ENCODE measurements at regions not wholly inside any gene's neighbourhood (a gene's known extent, or its start where the extent isn't known, plus 50 kb on each side); places are given as distances from the start of the nearest gene placed in this dataset.

DNA sequence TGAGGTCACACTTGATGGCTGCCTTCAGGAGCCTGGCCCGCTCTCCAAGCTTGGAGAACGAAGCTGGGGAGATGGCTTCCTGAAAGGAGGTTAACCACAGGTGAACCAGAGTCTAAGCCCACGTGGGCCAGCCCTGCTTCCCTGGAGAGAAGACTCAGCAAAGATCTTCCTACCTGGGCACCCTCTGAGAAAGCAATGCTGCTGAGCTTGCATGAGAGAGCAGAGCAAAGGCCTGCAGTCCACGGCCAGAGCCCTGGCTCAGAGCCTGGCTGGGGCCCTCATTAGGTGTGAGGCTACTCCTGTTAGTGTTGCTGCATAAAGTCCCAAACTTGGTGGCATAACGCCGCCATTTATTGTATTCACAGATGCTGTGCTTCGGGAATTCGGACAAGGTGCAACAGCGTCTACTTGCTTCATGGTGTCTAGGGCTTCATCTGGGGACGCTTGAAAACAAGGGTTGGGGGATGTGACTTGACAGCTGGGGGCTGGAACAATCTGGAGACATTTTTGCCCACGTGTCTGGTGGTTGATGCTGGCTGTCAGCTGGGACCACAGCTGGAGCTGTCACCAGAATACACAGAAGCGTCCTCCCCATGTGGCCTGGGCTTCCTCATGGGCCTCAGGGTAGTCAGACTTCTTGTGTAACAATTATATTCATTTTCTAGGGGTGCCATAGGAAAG, 87.9 kb upstream of the MEF2A start:
- TF ChIP-seq POLR2A (IDR thresholded peaks at IDR 0.05) (no peak), EP300 (IDR thresholded peaks at IDR 0.05) (no peak), POLR2AphosphoS5 (IDR thresholded peaks at IDR 0.05) (no peak)
- TF ChIP-seq, protein P1, sequence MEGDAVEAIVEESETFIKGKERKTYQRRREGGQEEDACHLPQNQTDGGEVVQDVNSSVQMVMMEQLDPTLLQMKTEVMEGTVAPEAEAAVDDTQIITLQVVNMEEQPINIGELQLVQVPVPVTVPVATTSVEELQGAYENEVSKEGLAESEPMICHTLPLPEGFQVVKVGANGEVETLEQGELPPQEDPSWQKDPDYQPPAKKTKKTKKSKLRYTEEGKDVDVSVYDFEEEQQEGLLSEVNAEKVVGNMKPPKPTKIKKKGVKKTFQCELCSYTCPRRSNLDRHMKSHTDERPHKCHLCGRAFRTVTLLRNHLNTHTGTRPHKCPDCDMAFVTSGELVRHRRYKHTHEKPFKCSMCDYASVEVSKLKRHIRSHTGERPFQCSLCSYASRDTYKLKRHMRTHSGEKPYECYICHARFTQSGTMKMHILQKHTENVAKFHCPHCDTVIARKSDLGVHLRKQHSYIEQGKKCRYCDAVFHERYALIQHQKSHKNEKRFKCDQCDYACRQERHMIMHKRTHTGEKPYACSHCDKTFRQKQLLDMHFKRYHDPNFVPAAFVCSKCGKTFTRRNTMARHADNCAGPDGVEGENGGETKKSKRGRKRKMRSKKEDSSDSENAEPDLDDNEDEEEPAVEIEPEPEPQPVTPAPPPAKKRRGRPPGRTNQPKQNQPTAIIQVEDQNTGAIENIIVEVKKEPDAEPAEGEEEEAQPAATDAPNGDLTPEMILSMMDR (IDR thresholded peaks at IDR 0.05): no peak

Data from stomach (tissue), 4 donors.